MM.1S (cell line): ENCODE measurements at regions not wholly inside any gene's neighbourhood (a gene's known extent, or its start where the extent isn't known, plus 50 kb on each side); places are given as distances from the start of the nearest gene placed in this dataset.

Experiments
- DNase-seq: peaks from one replicate; pipeline ENCODE4 v3.0.0-alpha.2; 2015
- H2AFZ ChIP-seq: fragments of 300-600 bp; sonication (generic); 2 replicates; pipeline ENCODE4 v1.6.0; 2016; ENCODE audit warnings: antibody characterized with exemption, low read length
- H3F3A ChIP-seq: fragments of 300-600 bp; sonication (generic); 2 replicates; pipeline ENCODE4 v1.6.1; 2016; ENCODE audit warnings: mild to moderate bottlenecking, antibody characterized with exemption, low read length, moderate library complexity, mixed read lengths; ENCODE audit not compliant: insufficient read depth
- H3K27ac ChIP-seq: fragments of 300-600 bp; sonication (generic); 2 replicates; pipeline ENCODE4 v1.5.1; 2016; ENCODE audit warnings: mild to moderate bottlenecking, low read length
- H3K27me3 ChIP-seq: fragments of 300-600 bp; sonication (generic); replicated peaks from 2 replicates; pipeline ENCODE4 v1.6.0; 2016; ENCODE audit warnings: low read length; ENCODE audit not compliant: insufficient read depth
- H3K36me3 ChIP-seq: fragments of 300-600 bp; sonication (generic); replicated peaks from 2 replicates; pipeline ENCODE4 v1.6.1; 2016; ENCODE audit warnings: mild to moderate bottlenecking, low read length, mixed read lengths; ENCODE audit not compliant: insufficient read depth
- H3K4me1 ChIP-seq: fragments of 300-600 bp; sonication (generic); 2 replicates; pipeline ENCODE4 v1.6.1; 2016; ENCODE audit warnings: low read length, mixed read lengths
- H3K4me2 ChIP-seq: fragments of 300-600 bp; sonication (generic); 2 replicates; pipeline ENCODE4 v1.6.0; 2016; ENCODE audit warnings: low read depth, low read length
- H3K4me3 ChIP-seq: fragments of 300-600 bp; sonication (generic); 2 replicates; pipeline ENCODE4 v1.5.1; 2016; ENCODE audit warnings: low read length, mixed read lengths
- H3K79me2 ChIP-seq: fragments of 300-600 bp; sonication (generic); 2 replicates; pipeline ENCODE4 v1.6.1; 2016; ENCODE audit warnings: mixed run types, low read length, mixed read lengths
- H3K9ac ChIP-seq: fragments of 300-600 bp; sonication (generic); 2 replicates; pipeline ENCODE4 v1.6.1; 2016; ENCODE audit warnings: low read length, mixed read lengths
- H3K9me2 ChIP-seq: fragments of 300-600 bp; sonication (generic); replicated peaks from 2 replicates; pipeline ENCODE4 v1.6.1; 2016; ENCODE audit warnings: mild to moderate bottlenecking, low read length, mixed read lengths; ENCODE audit not compliant: insufficient read depth
- H3K9me3 ChIP-seq: fragments of 300-600 bp; sonication (generic); replicated peaks from 2 replicates; pipeline ENCODE4 v1.6.1; 2016; ENCODE audit warnings: mild to moderate bottlenecking, low read length, mixed read lengths; ENCODE audit not compliant: insufficient read depth
- H4K20me1 ChIP-seq: fragments of 300-600 bp; sonication (generic); 2 replicates; pipeline ENCODE4 v1.6.1; 2016; ENCODE audit warnings: mild to moderate bottlenecking, low read length, moderate library complexity, mixed read lengths; ENCODE audit not compliant: insufficient read depth
- EZH2 ChIP-seq: fragments of 300-600 bp; sonication (generic); optimal IDR thresholded peaks from 2 replicates; pipeline ENCODE3; 2017; ENCODE audit warnings: low read depth, mild to moderate bottlenecking, antibody characterized with exemption, low read length, mixed read lengths
- EZH2phosphoT487 ChIP-seq: fragments of 300-600 bp; sonication (generic); IDR thresholded peaks from 2 replicates; pipeline ENCODE4 v1.6.1; 2018; ENCODE audit warnings: antibody characterized with exemption, low read length
- TF ChIP-seq, protein P1 (sequence below): fragments of 300-600 bp; sonication (generic); IDR thresholded peaks from 2 replicates; pipeline ENCODE4 v1.5.1; 2016; ENCODE audit warnings: antibody characterized with exemption, low read length, mixed read lengths

- Histone ChIP-seq H3F3A (peaks cover 10% of the 10 kb centered on the region; the same call in 1 of the 2 replicates), H3K79me2 (no peaks in the 10 kb centered on the region), H3K4me2 (peak overlapping the region; percentile 49; the same call in 1 of the 2 replicates), H3K27me3 (no peaks in the 10 kb centered on the region), H3K9me3 (no peaks in the 10 kb centered on the region), H3K27ac (peak overlapping the region; percentile 37; the same call in 1 of the 2 replicates), H3K4me3 (no peak overlapping the region; the same call in 1 of the 2 replicates), H3K9me2 (no peaks in the 10 kb centered on the region), H2AFZ (0 out of 2 replicates have a peak overlapping the region, but pooled peaks have one; percentile 74), H4K20me1 (no peaks in the 10 kb centered on the region), H3K9ac (peak overlapping the region; percentile 4; the same call in 1 of the 2 replicates), H3K36me3 (no peaks in the 10 kb centered on the region), H3K4me1 (peaks cover 33% of the 10 kb centered on the region)
- peak; percentile 49 for DNase-seq
- TF ChIP-seq, protein P1, sequence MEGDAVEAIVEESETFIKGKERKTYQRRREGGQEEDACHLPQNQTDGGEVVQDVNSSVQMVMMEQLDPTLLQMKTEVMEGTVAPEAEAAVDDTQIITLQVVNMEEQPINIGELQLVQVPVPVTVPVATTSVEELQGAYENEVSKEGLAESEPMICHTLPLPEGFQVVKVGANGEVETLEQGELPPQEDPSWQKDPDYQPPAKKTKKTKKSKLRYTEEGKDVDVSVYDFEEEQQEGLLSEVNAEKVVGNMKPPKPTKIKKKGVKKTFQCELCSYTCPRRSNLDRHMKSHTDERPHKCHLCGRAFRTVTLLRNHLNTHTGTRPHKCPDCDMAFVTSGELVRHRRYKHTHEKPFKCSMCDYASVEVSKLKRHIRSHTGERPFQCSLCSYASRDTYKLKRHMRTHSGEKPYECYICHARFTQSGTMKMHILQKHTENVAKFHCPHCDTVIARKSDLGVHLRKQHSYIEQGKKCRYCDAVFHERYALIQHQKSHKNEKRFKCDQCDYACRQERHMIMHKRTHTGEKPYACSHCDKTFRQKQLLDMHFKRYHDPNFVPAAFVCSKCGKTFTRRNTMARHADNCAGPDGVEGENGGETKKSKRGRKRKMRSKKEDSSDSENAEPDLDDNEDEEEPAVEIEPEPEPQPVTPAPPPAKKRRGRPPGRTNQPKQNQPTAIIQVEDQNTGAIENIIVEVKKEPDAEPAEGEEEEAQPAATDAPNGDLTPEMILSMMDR, result no peak
- TF ChIP-seq EZH2 (no peak), EZH2phosphoT487 (no peak)
Observed at GRCh38 chr4:105060628-105061027, 86.0 kb upstream of the TET2 start.

GRCh38 chr4:105061136-105061696, 85.5 kb upstream of the TET2 start:
- Histone ChIP-seq H3K36me3 (no peaks in the 10 kb centered on the region), H3K4me1 (peaks cover 33% of the 10 kb centered on the region), H3K9me2 (no peaks in the 10 kb centered on the region), H3K27me3 (no peaks in the 10 kb centered on the region), H3K79me2 (no peaks in the 10 kb centered on the region), H4K20me1 (no peaks in the 10 kb centered on the region), H3K4me2 (peak overlapping the region; percentile 49), H3F3A (peaks cover 10% of the 10 kb centered on the region; the same call in 1 of the 2 replicates), H2AFZ (peak overlapping the region; percentile 74), H3K9ac (peak overlapping the region; percentile 4; the same call in 1 of the 2 replicates), H3K9me3 (no peaks in the 10 kb centered on the region), H3K4me3 (peak overlapping the region; percentile 30; the same call in 1 of the 2 replicates), H3K27ac (peak overlapping the region; percentile 37; the same call in 1 of the 2 replicates)
- TF ChIP-seq, protein P1, result no peak
- no peak for TF ChIP-seq EZH2
- no peak for TF ChIP-seq EZH2phosphoT487
- DNase-seq, result peak; percentile 82

DNA sequence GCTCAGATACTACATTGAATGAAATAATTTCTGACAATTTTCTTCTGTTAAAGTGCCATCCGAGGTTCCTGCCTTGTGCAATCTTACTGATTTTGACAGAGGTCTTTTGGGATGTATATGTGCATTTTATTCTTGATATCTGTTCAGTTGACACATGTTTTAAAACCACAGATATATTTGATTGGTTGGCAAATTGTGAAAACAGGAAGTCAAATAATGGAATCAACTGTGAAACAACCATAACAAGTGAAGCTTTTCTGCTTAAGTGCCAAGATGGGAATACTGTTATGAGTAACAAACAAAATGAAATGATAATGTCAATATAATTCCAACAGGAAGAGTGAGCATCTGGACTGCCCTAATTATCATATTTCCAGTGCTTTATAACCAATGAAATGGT, 84.9 kb upstream of the TET2 start:
- Histone ChIP-seq H3K36me3 (no peaks in the 10 kb centered on the region), H3K9me3 (no peaks in the 10 kb centered on the region), H4K20me1 (no peaks in the 10 kb centered on the region), H3K27me3 (no peaks in the 10 kb centered on the region), H3K9me2 (no peaks in the 10 kb centered on the region), H3K9ac (peak overlapping the region; percentile 4; the same call in 1 of the 2 replicates), H3K4me1 (peaks cover 33% of the 10 kb centered on the region), H3K4me3 (peak overlapping the region; percentile 30; the same call in 1 of the 2 replicates), H3K27ac (peak overlapping the region; percentile 37; the same call in 1 of the 2 replicates), H2AFZ (peak overlapping the region; percentile 74), H3F3A (peaks cover 10% of the 10 kb centered on the region; the same call in 1 of the 2 replicates), H3K4me2 (peak overlapping the region; percentile 49), H3K79me2 (no peaks in the 10 kb centered on the region)
- TF ChIP-seq EZH2 (no peak), EZH2phosphoT487 (no peak)
- TF ChIP-seq, protein P1, result no peak
- DNase-seq, result no peak
